Suprapubic skin (tissue), 4 donors: ENCODE measurements at regions not wholly inside any gene's neighbourhood (a gene's known extent, or its start where the extent isn't known, plus 50 kb on each side); places are given as distances from the start of the nearest gene placed in this dataset.

Experiments used
- DNase-seq, 2 donors: peaks; one replicate each; pipeline ENCODE4 v3.0.0-alpha.2; 2019; ENCODE audit warnings: low spot score in 2 of 2
- H3K27ac ChIP-seq: fragments of 200-600 bp; sonication (generic); one replicate; pipeline ENCODE4 v1.5.1; 2019
- H3K27me3 ChIP-seq: fragments of 200-600 bp; sonication (generic); one replicate; pipeline ENCODE4 v1.5.1; 2019
- H3K36me3 ChIP-seq: fragments of 200-600 bp; sonication (generic); one replicate; pipeline ENCODE4 v1.5.1; 2019
- H3K4me1 ChIP-seq: fragments of 200-600 bp; sonication (generic); one replicate; pipeline ENCODE4 v1.5.1; 2019
- H3K4me3 ChIP-seq: fragments of 200-600 bp; sonication (generic); one replicate; pipeline ENCODE4 v1.5.1; 2019; ENCODE audit warnings: mild to moderate bottlenecking
- H3K9me3 ChIP-seq: fragments of 200-600 bp; sonication (generic); one replicate; pipeline ENCODE4 v1.5.1; 2019
- CTCF ChIP-seq, 2 donors: fragments of 200-600 bp in 1 of 2; fragments of 450-650 bp in 1 of 2; sonication (generic) in 1 of 2; IDR thresholded peaks; one replicate each; pipeline ENCODE4 v1.5.1; 2016 to 2019; ENCODE audit warnings: antibody characterized with exemption in 2 of 2, mild to moderate bottlenecking in 1 of 2, moderate library complexity in 1 of 2
- EP300 ChIP-seq: sonication (generic); formaldehyde crosslinking; IDR thresholded peaks from one replicate; pipeline ENCODE4 v1.6.1; 2017; ENCODE audit warnings: antibody characterized with exemption
- POLR2A ChIP-seq, 2 donors: fragments of 450-650 bp; IDR thresholded peaks; one replicate each; pipeline ENCODE4 v1.6.1; 2017; ENCODE audit warnings: antibody characterized with exemption in 2 of 2, mild to moderate bottlenecking in 2 of 2, moderate library complexity in 2 of 2
- POLR2AphosphoS5 ChIP-seq, 3 donors: sonication (generic); formaldehyde crosslinking; IDR thresholded peaks; one replicate each; pipeline ENCODE4 v1.6.1; 2017; ENCODE audit warnings: antibody characterized with exemption in 3 of 3
- WGBS: methylation state at CpG from one replicate; pipeline ENCODE4 v1.1.5; 2018; 5-methylcytosine and 5-hydroxymethylcytosine counted together

GRCh38 chr15:69917056-69917455, 180.7 kb downstream of the TLE3 start:
- H3K27ac ChIP-seq = no peak overlapping the region
- peaks cover 5% of the 10 kb centered on the region for H3K27me3 ChIP-seq
- H3K4me1 ChIP-seq = no peaks in the 10 kb centered on the region
- no peak overlapping the region for H3K4me3 ChIP-seq
- 82% methylated on average over 2 of the region's 2 CpGs for WGBS
- no peaks in the 10 kb centered on the region for H3K9me3 ChIP-seq
- TF ChIP-seq POLR2A (IDR thresholded peaks at IDR 0.05) = no peak
- no peak for TF ChIP-seq POLR2AphosphoS5 (IDR thresholded peaks at IDR 0.05)
- no peak for TF ChIP-seq CTCF (IDR thresholded peaks at IDR 0.05)
- TF ChIP-seq EP300 = no peak
- DNase-seq = no peak
- H3K36me3 ChIP-seq = no peaks in the 10 kb centered on the region

DNA sequence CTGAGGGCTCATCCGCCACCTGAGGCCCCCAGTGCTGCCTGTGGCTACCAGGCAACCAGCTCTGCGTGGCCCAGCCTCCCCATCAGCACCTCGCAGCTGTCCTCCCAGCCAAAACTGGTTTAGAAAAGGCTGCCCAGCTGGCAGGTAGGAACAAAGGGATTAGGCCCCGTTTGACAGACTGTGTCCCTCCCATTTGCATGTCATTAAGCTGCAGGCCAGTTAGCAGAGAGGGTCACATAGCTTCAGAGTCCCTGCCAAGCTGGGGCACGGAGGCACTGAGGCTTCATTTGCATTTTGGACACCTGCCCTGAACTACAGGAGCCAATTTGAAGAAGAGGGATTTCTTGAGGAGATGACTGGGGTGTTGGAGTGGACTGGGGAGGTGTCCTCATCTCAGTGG, 177.9 kb downstream of the TLE3 start:
- no peaks in the 10 kb centered on the region for H3K36me3 ChIP-seq
- no peak for DNase-seq
- no peaks in the 10 kb centered on the region for H3K4me1 ChIP-seq
- H3K27ac ChIP-seq = no peak overlapping the region
- H3K9me3 ChIP-seq = peaks cover 15% of the 10 kb centered on the region
- 39% methylated on average over 2 of the region's 5 CpGs for WGBS
- no peaks in the 10 kb centered on the region for H3K27me3 ChIP-seq
- no peak overlapping the region for H3K4me3 ChIP-seq
- TF ChIP-seq POLR2A (IDR thresholded peaks at IDR 0.05) (no peak), POLR2AphosphoS5 (IDR thresholded peaks at IDR 0.05) (no peak), EP300 (no peak), CTCF (IDR thresholded peaks at IDR 0.05) (no peak)

- 59% methylated on average over 2 of the region's 2 CpGs for WGBS
- peaks cover 17% of the 10 kb centered on the region for H3K9me3 ChIP-seq
- TF ChIP-seq POLR2A (IDR thresholded peaks at IDR 0.05) = no peak
- TF ChIP-seq EP300 = no peak
- no peak for TF ChIP-seq CTCF (IDR thresholded peaks at IDR 0.05)
- TF ChIP-seq POLR2AphosphoS5 (IDR thresholded peaks at IDR 0.05) = no peak
Measured at GRCh38 chr15:69920221-69920620, 177.5 kb downstream of the TLE3 start.

GRCh38 chr15:69921626-69922619, 175.8 kb downstream of the TLE3 start:
- Histone ChIP-seq H3K4me3 (no peak overlapping the region), H3K36me3 (no peaks in the 10 kb centered on the region), H3K9me3 (peaks cover 17% of the 10 kb centered on the region), H3K4me1 (no peaks in the 10 kb centered on the region), H3K27me3 (no peaks in the 10 kb centered on the region), H3K27ac (no peak overlapping the region)
- DNase-seq = peak in 1 of 2 donors; percentile 45
- TF ChIP-seq CTCF (IDR thresholded peaks at IDR 0.05) (no peak), POLR2AphosphoS5 (IDR thresholded peaks at IDR 0.05) (no peak), POLR2A (IDR thresholded peaks at IDR 0.05) (no peak), EP300 (no peak)
- WGBS = 87% methylated on average over 7 of the region's 7 CpGs

More at GRCh38 chr15:69920221-69920620, 177.5 kb downstream of the TLE3 start:
- Histone ChIP-seq H3K4me3 (no peak overlapping the region), H3K27ac (no peak overlapping the region), H3K36me3 (no peaks in the 10 kb centered on the region), H3K4me1 (no peaks in the 10 kb centered on the region), H3K27me3 (no peaks in the 10 kb centered on the region)
- DNase-seq = no peak

GRCh38 chr15:69924531-69924930, 173.2 kb downstream of the TLE3 start:
- no peak for DNase-seq
- Histone ChIP-seq H3K4me1 (no peaks in the 10 kb centered on the region), H3K4me3 (no peak overlapping the region), H3K36me3 (no peaks in the 10 kb centered on the region), H3K27me3 (no peaks in the 10 kb centered on the region), H3K9me3 (peaks cover 17% of the 10 kb centered on the region), H3K27ac (no peak overlapping the region)
- WGBS = 92% methylated on average over 1 of the region's 1 CpG
- no peak for TF ChIP-seq CTCF (IDR thresholded peaks at IDR 0.05)
- TF ChIP-seq POLR2A (IDR thresholded peaks at IDR 0.05) = no peak
- no peak for TF ChIP-seq EP300
